ENCODE measurements at regions not wholly inside any gene's neighbourhood (a gene's known extent, or its start where the extent isn't known, plus 50 kb on each side); places are given as distances from the start of the nearest gene placed in this dataset.

- Histone ChIP-seq H3K4me3 (no peak overlapping the region), H3K4me1 (no peaks in the 10 kb centered on the region), H3K9me3 (no peaks in the 10 kb centered on the region), H3K36me3 (no peaks in the 10 kb centered on the region), H3K27ac (no peak overlapping the region), H3K27me3 (no peaks in the 10 kb centered on the region)
- no peak for DNase-seq
- no peak for TF ChIP-seq CTCF (IDR thresholded peaks at IDR 0.05)
- TF ChIP-seq POLR2A (IDR thresholded peaks at IDR 0.05), result no peak
These were observed 479.8 kb downstream of the BCAT1 start for GRCh38 chr12:24469089-24469488.

- H3K4me1 ChIP-seq, result no peaks in the 10 kb centered on the region
- no peak overlapping the region for H3K4me3 ChIP-seq
- no peak for TF ChIP-seq CTCF (IDR thresholded peaks at IDR 0.05)
- no peak for TF ChIP-seq POLR2A (IDR thresholded peaks at IDR 0.05)
- no peaks in the 10 kb centered on the region for H3K36me3 ChIP-seq
- no peak for DNase-seq
- no peak overlapping the region for H3K27ac ChIP-seq
- H3K27me3 ChIP-seq, result no peaks in the 10 kb centered on the region
- H3K9me3 ChIP-seq, result no peaks in the 10 kb centered on the region
These were observed 481.7 kb downstream of the BCAT1 start for GRCh38 chr12:24467226-24467625.

- no peak overlapping the region for H3K4me3 ChIP-seq
- TF ChIP-seq CTCF (IDR thresholded peaks at IDR 0.05) (no peak), POLR2A (IDR thresholded peaks at IDR 0.05) (no peak)
- no peaks in the 10 kb centered on the region for H3K9me3 ChIP-seq
- no peaks in the 10 kb centered on the region for H3K36me3 ChIP-seq
- no peak overlapping the region for H3K27ac ChIP-seq
- no peak for DNase-seq
- no peaks in the 10 kb centered on the region for H3K4me1 ChIP-seq
- H3K27me3 ChIP-seq, result no peaks in the 10 kb centered on the region
These were observed 485.5 kb downstream of the BCAT1 start for GRCh38 chr12:24463375-24463774.

- Histone ChIP-seq H3K36me3 (no peaks in the 10 kb centered on the region), H3K4me1 (no peaks in the 10 kb centered on the region), H3K27ac (no peak overlapping the region), H3K27me3 (no peaks in the 10 kb centered on the region), H3K9me3 (no peaks in the 10 kb centered on the region), H3K4me3 (no peak overlapping the region)
- TF ChIP-seq POLR2A (IDR thresholded peaks at IDR 0.05) (no peak), CTCF (IDR thresholded peaks at IDR 0.05) (no peak)
- no peak for DNase-seq
These were observed 486.0 kb downstream of the BCAT1 start for GRCh38 chr12:24462946-24463345.

- H3K4me1 ChIP-seq, result no peaks in the 10 kb centered on the region
- no peaks in the 10 kb centered on the region for H3K9me3 ChIP-seq
- TF ChIP-seq CTCF (IDR thresholded peaks at IDR 0.05) (no peak), POLR2A (IDR thresholded peaks at IDR 0.05) (no peak)
- no peak for DNase-seq
- H3K27me3 ChIP-seq, result no peaks in the 10 kb centered on the region
- no peak overlapping the region for H3K4me3 ChIP-seq
- H3K36me3 ChIP-seq, result no peaks in the 10 kb centered on the region
- H3K27ac ChIP-seq, result no peak overlapping the region
These were observed 488.4 kb downstream of the BCAT1 start for GRCh38 chr12:24460506-24460905.

GRCh38 chr12:24460099-24460498 is 488.8 kb downstream of the BCAT1 start:
- H3K9me3 ChIP-seq, result no peaks in the 10 kb centered on the region
- DNase-seq, result no peak
- H3K4me1 ChIP-seq, result no peaks in the 10 kb centered on the region
- no peaks in the 10 kb centered on the region for H3K36me3 ChIP-seq
- no peaks in the 10 kb centered on the region for H3K27me3 ChIP-seq
- H3K4me3 ChIP-seq, result no peak overlapping the region
- H3K27ac ChIP-seq, result no peak overlapping the region
- TF ChIP-seq CTCF (IDR thresholded peaks at IDR 0.05) (no peak), POLR2A (IDR thresholded peaks at IDR 0.05) (no peak)
